Testis (tissue), 2 donors: ENCODE measurements at regions not wholly inside any gene's neighbourhood (a gene's known extent, or its start where the extent isn't known, plus 50 kb on each side); places are given as distances from the start of the nearest gene placed in this dataset.

ENCODE experiments used
- DNase-seq: peaks from one replicate; pipeline ENCODE4 v3.0.0-alpha.2; 2019
- H3K27ac ChIP-seq, 2 donors: fragments of 200-600 bp; sonication (generic); one replicate each; pipeline ENCODE4 v1.5.1; 2019
- H3K27me3 ChIP-seq: fragments of 200-600 bp; sonication (generic); one replicate; pipeline ENCODE4 v1.5.1; 2019
- H3K36me3 ChIP-seq: fragments of 200-600 bp; sonication (generic); one replicate; pipeline ENCODE4 v1.5.1; 2017; ENCODE audit warnings: low read depth; ENCODE audit errors: missing control alignments
- H3K4me1 ChIP-seq: fragments of 200-600 bp; sonication (generic); one replicate; pipeline ENCODE4 v1.5.1; 2019
- H3K4me3 ChIP-seq, 2 donors: fragments of 200-600 bp; sonication (generic); one replicate each; pipeline ENCODE4 v1.5.1; 2017 to 2019
- H3K9me3 ChIP-seq: fragments of 200-600 bp; sonication (generic); one replicate; pipeline ENCODE4 v1.5.1; 2017
- CTCF ChIP-seq, 3 experiments: fragments of 450-650 bp in 2 of 3; fragments of 200-600 bp in 1 of 3; sonication (generic) in 1 of 3; IDR thresholded peaks; one replicate each; pipeline ENCODE4 v1.5.1; 2016 to 2019; ENCODE audit warnings: antibody characterized with exemption in 3 of 3, mild to moderate bottlenecking in 2 of 3, moderate library complexity in 1 of 3
- POLR2A ChIP-seq: fragments of 450-650 bp; IDR thresholded peaks from one replicate; pipeline ENCODE4 v1.6.1; 2017; ENCODE audit warnings: antibody characterized with exemption, mild to moderate bottlenecking, moderate library complexity
- WGBS, 2 donors: methylation state at CpG; one replicate each; pipeline ENCODE4 v1.1.5; 2018; 5-methylcytosine and 5-hydroxymethylcytosine counted together
- intact Hi-C: fragments of 100-400 bp; cut with DNase I; formaldehyde crosslinking; loops from one replicate; pipeline ENCODE4 v1.15.1; 2023; ENCODE audit warnings: low total_unique reads

- Histone ChIP-seq H3K4me3 (no peak overlapping the region), H3K9me3 (no peaks in the 10 kb centered on the region), H3K27ac (no peak overlapping the region), H3K36me3 (no peaks in the 10 kb centered on the region), H3K27me3 (no peaks in the 10 kb centered on the region), H3K4me1 (no peaks in the 10 kb centered on the region)
- TF ChIP-seq CTCF (IDR thresholded peaks at IDR 0.05) (no peak), POLR2A (no peak)
- intact Hi-C loops = no loop called here
- 88 to 91% methylated on average over 11 of the region's 11 CpGs for WGBS, 2 donors
- no peak for DNase-seq
Measured at GRCh38 chr2:11068079-11068741, 87.1 kb upstream of the SLC66A3 start.

GRCh38 chr2:11068856-11069526 is 86.3 kb upstream of the SLC66A3 start:
- Histone ChIP-seq H3K27ac (no peak overlapping the region), H3K36me3 (no peaks in the 10 kb centered on the region), H3K9me3 (no peaks in the 10 kb centered on the region), H3K27me3 (no peaks in the 10 kb centered on the region), H3K4me1 (no peaks in the 10 kb centered on the region), H3K4me3 (no peak overlapping the region)
- WGBS, 2 donors = 96 to 97% methylated on average over 10 to 13 of the region's 13 CpGs
- intact Hi-C loops = no loop called here
- no peak for DNase-seq
- TF ChIP-seq CTCF (IDR thresholded peaks at IDR 0.05) (no peak), POLR2A (no peak)

- WGBS, 2 donors = 89 to 91% methylated on average over 5 to 10 of the region's 10 CpGs
- Histone ChIP-seq H3K27ac (no peak overlapping the region), H3K9me3 (no peaks in the 10 kb centered on the region), H3K4me3 (no peak overlapping the region), H3K36me3 (no peaks in the 10 kb centered on the region), H3K27me3 (no peaks in the 10 kb centered on the region), H3K4me1 (no peaks in the 10 kb centered on the region)
- no peak for DNase-seq
- TF ChIP-seq POLR2A = no peak
- no peak for TF ChIP-seq CTCF (IDR thresholded peaks at IDR 0.05)
- intact Hi-C loops = no loop called here
Measured at GRCh38 chr2:11069566-11070185, 85.6 kb upstream of the SLC66A3 start.

GRCh38 chr2:11071211-11071610 is 84.1 kb upstream of the SLC66A3 start:
- Histone ChIP-seq H3K27me3 (no peaks in the 10 kb centered on the region), H3K27ac (no peak overlapping the region), H3K9me3 (no peaks in the 10 kb centered on the region), H3K36me3 (no peaks in the 10 kb centered on the region), H3K4me1 (no peaks in the 10 kb centered on the region), H3K4me3 (no peak overlapping the region)
- intact Hi-C loops = no loop called here
- DNase-seq = no peak
- 58 to 62% methylated on average over 7 of the region's 7 CpGs for WGBS, 2 donors
- no peak for TF ChIP-seq POLR2A
- no peak for TF ChIP-seq CTCF (IDR thresholded peaks at IDR 0.05)
